A549 (cell line): ENCODE measurements at regions not wholly inside any gene's neighbourhood (a gene's known extent, or its start where the extent isn't known, plus 50 kb on each side); places are given as distances from the start of the nearest gene placed in this dataset.

Experiments used
- ATAC-seq, 2 experiments: fragments of 200-7000 bp in 1 of 2; fragments of >200 bp in 1 of 2; cut with Nextera tagmentation in 1 of 2; cut with Tn5 transposase in 1 of 2; 3 replicates each; pipeline versions ENCODE4 v1.8.0 to v1.9.1; 2018 to 2020; ENCODE audit warnings: mild to moderate bottlenecking in 1 of 2, moderate library complexity in 1 of 2
- CTCF ChIA-PET: fragments of 300-600 bp; sonication (Branson Sonifier 250); formaldehyde crosslinking; extraction: SDS; loops from one replicate; lab custom pipeline; 2021; ENCODE audit warnings: antibody characterized with exemption, inconsistent platforms; lab: Yijun Ruan, JAX
- POLR2A ChIA-PET: fragments of 350-600 bp; formaldehyde crosslinking; extraction: SDS; loops from one replicate; lab custom pipeline; 2021; ENCODE audit warnings: antibody characterized with exemption, inconsistent platforms; lab: Yijun Ruan, JAX
- DNase-seq, 2 experiments: peaks; one replicate each; pipeline versions ENCODE4 v3.0.0 to v3.0.0-alpha.2; 2011 to 2016; ENCODE audit warnings: low read depth in 1 of 2, low spot score in 1 of 2
- FAIRE-seq: peaks from 2 replicates; lab custom pipeline; 2011; peaks lifted over from hg19 to GRCh38; lab: Jason Lieb, UNC
- H3K27ac ChIP-seq, 2 experiments: fragments of >200 bp; sonication (Bioruptor Twin); formaldehyde crosslinking; 3 replicates each; pipeline ENCODE4 v1.5.1; 2016 to 2017
- H3K4me1 ChIP-seq: fragments of >200 bp; sonication (Bioruptor Twin); formaldehyde crosslinking; 3 replicates; pipeline ENCODE4 v1.6.1; 2016
- H3K4me2 ChIP-seq: fragments of >200 bp; sonication (Bioruptor Twin); formaldehyde crosslinking; 3 replicates; pipeline ENCODE4 v1.6.1; 2016
- H3K4me3 ChIP-seq: fragments of >200 bp; sonication (Bioruptor Twin); formaldehyde crosslinking; 3 replicates; pipeline ENCODE4 v1.5.1; 2016
- H3K9me3 ChIP-seq: fragments of >200 bp; sonication (Bioruptor Twin); formaldehyde crosslinking; 3 replicates; pipeline ENCODE4 v1.6.1; 2016
- BHLHE40 ChIP-seq: IDR thresholded peaks from 2 replicates; pipeline ENCODE4 v1.6.1; 2012; ENCODE audit warnings: low read depth, low read length, inconsistent platforms
- CBX2 ChIP-seq: fragments of 200-600 bp; sonication (generic); IDR thresholded peaks from 2 replicates; pipeline ENCODE4 v1.6.1; 2016; ENCODE audit warnings: low read depth, mild to moderate bottlenecking, borderline replicate concordance
- CBX8 ChIP-seq: fragments of 200-600 bp; sonication (generic); IDR thresholded peaks from 2 replicates; pipeline ENCODE4 v1.6.1; 2016
- CHD4 ChIP-seq: fragments of 200-600 bp; sonication (generic); IDR thresholded peaks from 2 replicates; pipeline ENCODE4 v1.6.1; 2016; ENCODE audit warnings: antibody characterized with exemption, mild to moderate bottlenecking, borderline replicate concordance
- CTCF ChIP-seq: fragments of >200 bp; sonication (Bioruptor Twin); formaldehyde crosslinking; IDR thresholded peaks from 3 replicates; pipeline ENCODE4 v1.5.1; 2016
- EHMT2 ChIP-seq: fragments of 200-600 bp; sonication (generic); IDR thresholded peaks from 2 replicates; pipeline ENCODE4 v1.6.1; 2016; ENCODE audit warnings: antibody characterized with exemption, low read depth, mild to moderate bottlenecking, moderate library complexity
- ESRRA ChIP-seq: fragments of 150-350 bp; IDR thresholded peaks from 2 replicates; pipeline ENCODE4 v1.6.1; 2014; ENCODE audit warnings: mild to moderate bottlenecking, low read length, borderline replicate concordance
- FOSB ChIP-seq: fragments of 250-450 bp; sonication (Bioruptor Pico); IDR thresholded peaks from 2 replicates; pipeline ENCODE4 v1.5.0; 2020; ENCODE audit warnings: mild to moderate bottlenecking, moderate library complexity
- HDAC2 ChIP-seq: fragments of 200-600 bp; sonication (generic); IDR thresholded peaks from 2 replicates; pipeline ENCODE4 v1.6.1; 2016
- HES2 ChIP-seq: fragments of >200 bp; sonication (Bioruptor Twin); formaldehyde crosslinking; IDR thresholded peaks from 2 replicates; pipeline ENCODE4 v1.6.1; 2016
- HOXB13 ChIP-seq: fragments of 250-450 bp; sonication (Bioruptor Pico); IDR thresholded peaks from 2 replicates; pipeline ENCODE4 v1.5.0; 2020; ENCODE audit warnings: low read depth, mild to moderate bottlenecking, moderate library complexity
- HOXB5 ChIP-seq: fragments of 250-450 bp; sonication (Bioruptor Pico); IDR thresholded peaks from 2 replicates; pipeline ENCODE4 v1.5.0; 2020; ENCODE audit warnings: mild to moderate bottlenecking, moderate library complexity
- JUN ChIP-seq, 2 experiments: fragments of >200 bp; sonication (Bioruptor Twin); formaldehyde crosslinking; IDR thresholded peaks; 2 replicates in 1 of 2; 3 replicates in 1 of 2; pipeline ENCODE4 v1.6.1; 2016 to 2017
- JUNB ChIP-seq: fragments of >200 bp; sonication (Bioruptor Twin); formaldehyde crosslinking; IDR thresholded peaks from 2 replicates; pipeline ENCODE4 v1.6.1; 2016
- KDM5A ChIP-seq: fragments of 200-600 bp; sonication (generic); IDR thresholded peaks from 2 replicates; pipeline ENCODE4 v1.6.1; 2016; ENCODE audit warnings: antibody characterized with exemption, mild to moderate bottlenecking
- MAFK ChIP-seq: fragments of 450-650 bp; IDR thresholded peaks from 2 replicates; pipeline ENCODE4 v1.6.1; 2014; ENCODE audit not compliant: partially characterized antibody
- MAZ ChIP-seq: fragments of 150-350 bp; IDR thresholded peaks from 2 replicates; pipeline ENCODE4 v1.6.1; 2014; ENCODE audit warnings: antibody characterized with exemption, low read depth, low read length, borderline replicate concordance
- MYC ChIP-seq: IDR thresholded peaks from 2 replicates; pipeline ENCODE4 v1.6.1; 2012; ENCODE audit warnings: mild to moderate bottlenecking, inconsistent platforms, low read length, improper control_type of control experiment, borderline replicate concordance
- NR3C1 ChIP-seq: fragments of >200 bp; sonication (Bioruptor Twin); formaldehyde crosslinking; IDR thresholded peaks from 3 replicates; pipeline ENCODE4 v1.6.1; 2017
- PHF8 ChIP-seq: fragments of 200-600 bp; sonication (generic); IDR thresholded peaks from 2 replicates; pipeline ENCODE4 v1.6.1; 2016; ENCODE audit warnings: low read depth, mild to moderate bottlenecking, antibody characterized with exemption, moderate library complexity, borderline replicate concordance
- POLR2A ChIP-seq: IDR thresholded peaks from 2 replicates; pipeline ENCODE4 v1.6.1; 2012; ENCODE audit warnings: mild to moderate bottlenecking, low read length
- POLR2AphosphoS2 ChIP-seq: conservative IDR thresholded peaks from 2 replicates; pipeline ENCODE4 v1.6.1; 2012; ENCODE audit warnings: low read length, improper control_type of control experiment, inconsistent platforms
- RAD21 ChIP-seq, 2 experiments: fragments of >200 bp in 1 of 2; sonication (Bioruptor Twin) in 1 of 2; formaldehyde crosslinking in 1 of 2; IDR thresholded peaks in 1 of 2; conservative IDR thresholded peaks in 1 of 2; 2 replicates in 1 of 2; 3 replicates in 1 of 2; pipeline ENCODE4 v1.6.1; 2012 to 2018; ENCODE audit warnings: inconsistent platforms in 1 of 2
- RCOR1 ChIP-seq: fragments of 150-350 bp; IDR thresholded peaks from 2 replicates; pipeline ENCODE4 v1.6.1; 2014; ENCODE audit warnings: antibody characterized with exemption, low read length, low read depth
- RNF2 ChIP-seq: fragments of 200-600 bp; sonication (generic); IDR thresholded peaks from 2 replicates; pipeline ENCODE4 v1.6.1; 2016; ENCODE audit warnings: low read depth, mild to moderate bottlenecking, antibody characterized with exemption, moderate library complexity, borderline replicate concordance
- TFCP2L1 ChIP-seq: fragments of 250-450 bp; sonication (Bioruptor Pico); IDR thresholded peaks from 2 replicates; pipeline ENCODE4 v1.5.0; 2021; ENCODE audit warnings: mild to moderate bottlenecking
- USF2 ChIP-seq: fragments of 450-650 bp; IDR thresholded peaks from 2 replicates; pipeline ENCODE4 v1.6.1; 2014; ENCODE audit warnings: antibody characterized with exemption
- ZC3H11A ChIP-seq: fragments of 450-650 bp; IDR thresholded peaks from 2 replicates; pipeline ENCODE4 v1.6.1; 2014; ENCODE audit warnings: antibody characterized with exemption, mild to moderate bottlenecking
- WGBS: methylation state at CpG from one replicate; pipeline ENCODE4 v1.1.6; 2017; ENCODE audit errors: missing lambda C conversion rate; 5-methylcytosine and 5-hydroxymethylcytosine counted together
- TF ChIP-seq, protein P1 (sequence below): fragments of 250-450 bp; sonication (Bioruptor Pico); IDR thresholded peaks from 2 replicates; pipeline ENCODE4 v1.5.0; 2021; ENCODE audit warnings: mild to moderate bottlenecking, moderate library complexity, borderline replicate concordance
- TF ChIP-seq, protein P2 (sequence below): fragments of 150-350 bp; IDR thresholded peaks from 2 replicates; pipeline ENCODE4 v1.6.1; 2014; ENCODE audit warnings: low read depth, mild to moderate bottlenecking, low read length
- TF ChIP-seq, protein P3 (sequence below): fragments of 250-450 bp; sonication (Bioruptor Pico); IDR thresholded peaks from 2 replicates; pipeline ENCODE4 v1.5.0; 2020; ENCODE audit warnings: low read depth, mild to moderate bottlenecking, moderate library complexity

- FAIRE-seq (no peak), ATAC-seq (no peak), DNase-seq (no peak)
- no peak overlapping the region for H3K4me3 ChIP-seq
- H3K4me2 ChIP-seq, result no peak overlapping the region
- H3K27ac ChIP-seq, result no peak overlapping the region
- H3K4me1 ChIP-seq, result no peaks in the 10 kb centered on the region
- no peak for TF ChIP-seq FOSB (CRISPR knock-in tag)
- TF ChIP-seq HOXB5 (CRISPR knock-in tag), result no peak
- TF ChIP-seq KDM5A, result no peak
- TF ChIP-seq ESRRA, result no peak
- TF ChIP-seq POLR2AphosphoS2, result no peak
- no peak for TF ChIP-seq EHMT2
- no peak for TF ChIP-seq HDAC2
- TF ChIP-seq POLR2A, result no peak
- no peak for TF ChIP-seq JUN (IDR thresholded peaks at IDR 0.05)
- TF ChIP-seq, protein P1, sequence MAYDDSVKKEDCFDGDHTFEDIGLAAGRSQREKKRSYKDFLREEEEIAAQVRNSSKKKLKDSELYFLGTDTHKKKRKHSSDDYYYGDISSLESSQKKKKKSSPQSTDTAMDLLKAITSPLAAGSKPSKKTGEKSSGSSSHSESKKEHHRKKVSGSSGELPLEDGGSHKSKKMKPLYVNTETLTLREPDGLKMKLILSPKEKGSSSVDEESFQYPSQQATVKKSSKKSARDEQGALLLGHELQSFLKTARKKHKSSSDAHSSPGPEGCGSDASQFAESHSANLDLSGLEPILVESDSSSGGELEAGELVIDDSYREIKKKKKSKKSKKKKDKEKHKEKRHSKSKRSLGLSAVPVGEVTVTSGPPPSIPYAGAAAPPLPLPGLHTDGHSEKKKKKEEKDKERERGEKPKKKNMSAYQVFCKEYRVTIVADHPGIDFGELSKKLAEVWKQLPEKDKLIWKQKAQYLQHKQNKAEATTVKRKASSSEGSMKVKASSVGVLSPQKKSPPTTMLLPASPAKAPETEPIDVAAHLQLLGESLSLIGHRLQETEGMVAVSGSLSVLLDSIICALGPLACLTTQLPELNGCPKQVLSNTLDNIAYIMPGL (CRISPR knock-in tag), result no peak
- TF ChIP-seq RCOR1, result no peak
- no peak for TF ChIP-seq RAD21 (conservative IDR thresholded peaks at IDR 0.05 in 1 of 2, IDR thresholded peaks at IDR 0.05 in 1 of 2)
- no peak for TF ChIP-seq MAZ
- no peak for TF ChIP-seq TFCP2L1 (CRISPR knock-in tag)
- no peak for TF ChIP-seq RNF2
- TF ChIP-seq, protein P2, sequence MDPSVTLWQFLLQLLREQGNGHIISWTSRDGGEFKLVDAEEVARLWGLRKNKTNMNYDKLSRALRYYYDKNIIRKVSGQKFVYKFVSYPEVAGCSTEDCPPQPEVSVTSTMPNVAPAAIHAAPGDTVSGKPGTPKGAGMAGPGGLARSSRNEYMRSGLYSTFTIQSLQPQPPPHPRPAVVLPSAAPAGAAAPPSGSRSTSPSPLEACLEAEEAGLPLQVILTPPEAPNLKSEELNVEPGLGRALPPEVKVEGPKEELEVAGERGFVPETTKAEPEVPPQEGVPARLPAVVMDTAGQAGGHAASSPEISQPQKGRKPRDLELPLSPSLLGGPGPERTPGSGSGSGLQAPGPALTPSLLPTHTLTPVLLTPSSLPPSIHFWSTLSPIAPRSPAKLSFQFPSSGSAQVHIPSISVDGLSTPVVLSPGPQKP, result no peak
- TF ChIP-seq CHD4, result no peak
- TF ChIP-seq USF2, result no peak
- no peak for TF ChIP-seq HES2
- TF ChIP-seq NR3C1, result no peak
- H3K9me3 ChIP-seq, result no peaks in the 10 kb centered on the region
- POLR2A ChIA-PET, result no interaction called here
- CTCF ChIA-PET, result no interaction called here
- WGBS, result 2% methylated on average over 2 of the region's 2 CpGs
These were observed 1877.3 kb upstream of the ACO1 start for GRCh38 chr9:30507166-30507565.

GRCh38 chr9:30511666-30512065 is 1872.8 kb upstream of the ACO1 start:
- H3K4me1 ChIP-seq, result no peaks in the 10 kb centered on the region
- FAIRE-seq (no peak), ATAC-seq (no peak), DNase-seq (no peak)
- POLR2A ChIA-PET, result no interaction called here
- WGBS, result 0% methylated on average over 2 of the region's 2 CpGs
- H3K4me3 ChIP-seq, result no peak overlapping the region
- no peak overlapping the region for H3K27ac ChIP-seq
- TF ChIP-seq HDAC2 (no peak), MAFK (no peak), TFCP2L1 (CRISPR knock-in tag) (no peak), POLR2AphosphoS2 (no peak), BHLHE40 (no peak), CTCF (no peak), POLR2A (no peak), JUNB (no peak), HOXB5 (CRISPR knock-in tag) (no peak), CBX8 (no peak), PHF8 (no peak), CBX2 (no peak), ZC3H11A (no peak), HOXB13 (CRISPR knock-in tag) (no peak), MYC (no peak)
- TF ChIP-seq, protein P3, sequence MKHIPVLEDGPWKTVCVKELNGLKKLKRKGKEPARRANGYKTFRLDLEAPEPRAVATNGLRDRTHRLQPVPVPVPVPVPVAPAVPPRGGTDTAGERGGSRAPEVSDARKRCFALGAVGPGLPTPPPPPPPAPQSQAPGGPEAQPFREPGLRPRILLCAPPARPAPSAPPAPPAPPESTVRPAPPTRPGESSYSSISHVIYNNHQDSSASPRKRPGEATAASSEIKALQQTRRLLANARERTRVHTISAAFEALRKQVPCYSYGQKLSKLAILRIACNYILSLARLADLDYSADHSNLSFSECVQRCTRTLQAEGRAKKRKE (CRISPR knock-in tag), result no peak
- no peaks in the 10 kb centered on the region for H3K9me3 ChIP-seq
- no peak overlapping the region for H3K4me2 ChIP-seq
- CTCF ChIA-PET, result no interaction called here
